Gastrocnemius medialis (tissue), 4 donors: ENCODE measurements at regions not wholly inside any gene's neighbourhood (a gene's known extent, or its start where the extent isn't known, plus 50 kb on each side); places are given as distances from the start of the nearest gene placed in this dataset.

Experiments
- POLR2A ChIP-seq, 2 donors: fragments of 450-650 bp; IDR thresholded peaks; one replicate each; pipeline ENCODE4 v1.6.1; 2017; ENCODE audit warnings: antibody characterized with exemption in 2 of 2, mild to moderate bottlenecking in 2 of 2, moderate library complexity in 2 of 2
- TF ChIP-seq, protein P1 (sequence below), 5 experiments: fragments of 450-650 bp in 3 of 5; fragments of 200-600 bp in 2 of 5; sonication (generic) in 2 of 5; IDR thresholded peaks in 4 of 5; conservative IDR thresholded peaks in 1 of 5; 1 replicate in 4 of 5; 2 replicates in 1 of 5; pipeline ENCODE4 v1.5.1; 2016 to 2019; ENCODE audit warnings: antibody characterized with exemption in 5 of 5, mild to moderate bottlenecking in 3 of 5, moderate library complexity in 3 of 5

DNA sequence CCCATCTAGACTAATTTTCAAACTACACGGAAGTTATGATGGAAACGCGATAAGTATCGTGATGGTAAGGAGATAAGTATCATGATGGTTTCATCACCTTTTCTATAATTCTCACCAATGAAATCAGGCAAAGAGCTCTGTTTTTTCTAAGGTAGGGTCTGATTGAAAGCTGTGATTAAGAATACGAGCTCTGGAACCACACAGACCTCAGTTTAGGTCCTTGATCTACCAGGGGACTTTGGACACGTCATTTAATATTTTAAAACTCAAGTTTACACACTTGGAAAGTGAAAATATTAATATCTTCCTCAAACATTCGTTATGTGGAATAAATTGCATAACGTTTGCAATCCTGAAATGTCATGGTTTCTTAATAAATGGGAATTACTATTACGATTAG, 538.2 kb upstream of the CELF2 start:
- TF ChIP-seq, protein P1, sequence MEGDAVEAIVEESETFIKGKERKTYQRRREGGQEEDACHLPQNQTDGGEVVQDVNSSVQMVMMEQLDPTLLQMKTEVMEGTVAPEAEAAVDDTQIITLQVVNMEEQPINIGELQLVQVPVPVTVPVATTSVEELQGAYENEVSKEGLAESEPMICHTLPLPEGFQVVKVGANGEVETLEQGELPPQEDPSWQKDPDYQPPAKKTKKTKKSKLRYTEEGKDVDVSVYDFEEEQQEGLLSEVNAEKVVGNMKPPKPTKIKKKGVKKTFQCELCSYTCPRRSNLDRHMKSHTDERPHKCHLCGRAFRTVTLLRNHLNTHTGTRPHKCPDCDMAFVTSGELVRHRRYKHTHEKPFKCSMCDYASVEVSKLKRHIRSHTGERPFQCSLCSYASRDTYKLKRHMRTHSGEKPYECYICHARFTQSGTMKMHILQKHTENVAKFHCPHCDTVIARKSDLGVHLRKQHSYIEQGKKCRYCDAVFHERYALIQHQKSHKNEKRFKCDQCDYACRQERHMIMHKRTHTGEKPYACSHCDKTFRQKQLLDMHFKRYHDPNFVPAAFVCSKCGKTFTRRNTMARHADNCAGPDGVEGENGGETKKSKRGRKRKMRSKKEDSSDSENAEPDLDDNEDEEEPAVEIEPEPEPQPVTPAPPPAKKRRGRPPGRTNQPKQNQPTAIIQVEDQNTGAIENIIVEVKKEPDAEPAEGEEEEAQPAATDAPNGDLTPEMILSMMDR (IDR thresholded peaks at IDR 0.05 in 4 of 5, conservative IDR thresholded peaks at IDR 0.05 in 1 of 5): no peak
- no peak for TF ChIP-seq POLR2A (IDR thresholded peaks at IDR 0.05)
